LNCAP (cell line): ENCODE measurements at regions not wholly inside any gene's neighbourhood (a gene's known extent, or its start where the extent isn't known, plus 50 kb on each side); places are given as distances from the start of the nearest gene placed in this dataset.

ENCODE experiments used
- CTCF ChIP-seq: fragments of 450-650 bp; IDR thresholded peaks from 2 replicates; pipeline ENCODE4 v1.5.1; 2017; ENCODE audit warnings: mild to moderate bottlenecking

GRCh38 chr1:192485692-192486436 lies 89.7 kb upstream of the RGS1 start:
- no peak for TF ChIP-seq CTCF

DNA sequence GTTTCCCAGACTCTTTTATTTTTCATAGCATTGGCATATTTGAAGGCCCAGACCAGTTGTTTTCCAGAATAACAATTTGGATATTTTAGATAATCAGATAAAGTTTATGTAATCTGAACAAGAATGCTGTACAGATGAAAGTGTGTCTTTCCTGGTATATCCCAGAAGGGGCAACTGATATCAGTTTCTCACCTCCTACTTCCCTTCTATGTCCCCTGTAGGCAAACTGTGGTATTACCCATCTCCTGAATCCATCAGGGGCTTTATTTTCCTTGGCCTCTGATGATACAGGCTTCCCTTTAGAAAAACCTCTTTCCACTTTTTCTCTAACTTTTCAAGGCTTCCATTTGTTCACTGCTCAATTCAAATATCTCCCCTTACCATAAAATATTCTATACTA lies 87.5 kb upstream of the RGS1 start:
- TF ChIP-seq CTCF, result no peak

GRCh38 chr1:192489047-192489446 lies 86.5 kb upstream of the RGS1 start:
- TF ChIP-seq CTCF, result no peak

- no peak for TF ChIP-seq CTCF
Measured at GRCh38 chr1:192489748-192490147, 85.8 kb upstream of the RGS1 start.

DNA sequence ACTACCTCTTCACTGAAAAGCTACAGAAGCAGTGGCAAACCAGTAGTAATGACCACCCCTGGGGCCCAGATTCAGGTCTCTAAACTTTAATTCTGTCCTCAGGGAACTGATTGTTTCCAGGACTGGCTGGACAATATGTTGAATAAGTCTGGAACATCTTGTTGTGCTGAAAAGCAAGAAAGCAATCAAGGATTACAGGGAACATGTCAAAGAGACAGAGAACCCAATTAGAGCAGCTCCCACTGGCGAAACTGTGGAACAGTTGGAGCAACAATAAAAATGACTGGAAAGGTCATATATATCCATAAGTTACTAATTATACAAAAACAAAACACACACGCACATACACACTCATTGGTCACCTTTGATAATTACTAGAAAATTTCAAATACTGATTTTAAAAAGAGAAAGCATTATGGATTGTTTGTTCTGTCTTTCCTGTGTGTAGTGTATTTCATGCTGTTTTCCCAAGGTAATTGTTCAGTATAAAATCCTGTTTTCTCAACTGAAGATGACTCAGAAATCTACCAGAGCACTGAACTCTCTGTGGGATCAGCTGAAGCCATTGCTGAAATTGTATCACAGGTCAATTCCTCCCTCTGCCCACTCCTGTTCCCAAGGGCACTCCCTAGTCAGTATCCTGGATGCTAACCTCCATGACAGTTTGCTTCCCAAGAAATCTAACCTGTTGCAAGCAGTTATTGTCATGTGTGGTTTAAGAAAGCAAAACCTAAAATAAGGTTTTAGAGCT lies 83.6 kb upstream of the RGS1 start:
- no peak for TF ChIP-seq CTCF

GRCh38 chr1:192493584-192493983 lies 82.0 kb upstream of the RGS1 start:
- no peak for TF ChIP-seq CTCF

GRCh38 chr1:192496369-192497056 lies 79.1 kb upstream of the RGS1 start:
- TF ChIP-seq CTCF, result no peak
